HEK293 (cell line): ENCODE measurements at regions not wholly inside any gene's neighbourhood (a gene's known extent, or its start where the extent isn't known, plus 50 kb on each side); places are given as distances from the start of the nearest gene placed in this dataset.

Source experiments
- BCL11A ChIP-seq: fragments of 450-650 bp; formaldehyde crosslinking; IDR thresholded peaks from 2 replicates; pipeline ENCODE4 v1.5.1; 2016; ENCODE audit warnings: low read depth, missing biosample characterization, missing genetic modification characterization
- MYNN ChIP-seq: fragments of 450-650 bp; formaldehyde crosslinking; IDR thresholded peaks from 2 replicates; pipeline ENCODE4 v1.5.1; 2016; ENCODE audit warnings: missing biosample characterization, missing genetic modification characterization, borderline replicate concordance
- PRDM1 ChIP-seq: fragments of 450-650 bp; formaldehyde crosslinking; IDR thresholded peaks from 2 replicates; pipeline ENCODE4; 2016; ENCODE audit warnings: missing biosample characterization, missing genetic modification characterization
- SETDB1 ChIP-seq: IDR thresholded peaks from one replicate; pipeline ENCODE4 v1.6.1; 2017; ENCODE audit warnings: mild to moderate bottlenecking, low read length, moderate library complexity, mixed read lengths; ENCODE audit not compliant: insufficient read length
- ZNF350 ChIP-seq: fragments of 450-650 bp; formaldehyde crosslinking; IDR thresholded peaks from 2 replicates; pipeline ENCODE4 v1.5.0; 2017; ENCODE audit warnings: missing biosample characterization, mild to moderate bottlenecking, missing genetic modification characterization
- TF ChIP-seq, protein P1 (sequence below): fragments of 450-650 bp; formaldehyde crosslinking; IDR thresholded peaks from 2 replicates; pipeline ENCODE4 v1.5.1; 2016; ENCODE audit warnings: missing biosample characterization, missing genetic modification characterization

DNA sequence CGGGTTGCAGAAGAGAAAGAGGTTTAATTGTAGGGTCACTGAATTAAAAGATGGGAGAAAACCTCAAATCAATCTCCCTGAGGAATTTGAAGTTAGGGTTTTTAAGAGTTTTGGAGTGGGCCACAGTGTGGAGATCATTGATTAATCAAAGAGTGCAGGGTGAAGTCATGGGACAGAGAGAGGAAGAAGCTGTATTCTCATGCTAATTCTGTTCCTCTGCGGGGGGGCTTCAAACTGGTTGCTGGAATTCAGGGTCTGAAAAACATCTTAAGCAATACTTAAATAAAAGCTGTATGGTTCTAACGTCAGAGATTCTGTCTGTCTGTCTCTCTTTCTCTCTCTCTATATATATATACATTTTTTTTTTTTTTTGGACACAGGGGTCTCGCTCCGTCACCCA is 169.8 kb upstream of the SPATS2L start:
- TF ChIP-seq ZNF350 (tag by site-specific recombination) (no peak), PRDM1 (tag by site-specific recombination) (no peak), BCL11A (tag by site-specific recombination) (no peak), SETDB1 (no peak), MYNN (no peak)
- TF ChIP-seq, protein P1, sequence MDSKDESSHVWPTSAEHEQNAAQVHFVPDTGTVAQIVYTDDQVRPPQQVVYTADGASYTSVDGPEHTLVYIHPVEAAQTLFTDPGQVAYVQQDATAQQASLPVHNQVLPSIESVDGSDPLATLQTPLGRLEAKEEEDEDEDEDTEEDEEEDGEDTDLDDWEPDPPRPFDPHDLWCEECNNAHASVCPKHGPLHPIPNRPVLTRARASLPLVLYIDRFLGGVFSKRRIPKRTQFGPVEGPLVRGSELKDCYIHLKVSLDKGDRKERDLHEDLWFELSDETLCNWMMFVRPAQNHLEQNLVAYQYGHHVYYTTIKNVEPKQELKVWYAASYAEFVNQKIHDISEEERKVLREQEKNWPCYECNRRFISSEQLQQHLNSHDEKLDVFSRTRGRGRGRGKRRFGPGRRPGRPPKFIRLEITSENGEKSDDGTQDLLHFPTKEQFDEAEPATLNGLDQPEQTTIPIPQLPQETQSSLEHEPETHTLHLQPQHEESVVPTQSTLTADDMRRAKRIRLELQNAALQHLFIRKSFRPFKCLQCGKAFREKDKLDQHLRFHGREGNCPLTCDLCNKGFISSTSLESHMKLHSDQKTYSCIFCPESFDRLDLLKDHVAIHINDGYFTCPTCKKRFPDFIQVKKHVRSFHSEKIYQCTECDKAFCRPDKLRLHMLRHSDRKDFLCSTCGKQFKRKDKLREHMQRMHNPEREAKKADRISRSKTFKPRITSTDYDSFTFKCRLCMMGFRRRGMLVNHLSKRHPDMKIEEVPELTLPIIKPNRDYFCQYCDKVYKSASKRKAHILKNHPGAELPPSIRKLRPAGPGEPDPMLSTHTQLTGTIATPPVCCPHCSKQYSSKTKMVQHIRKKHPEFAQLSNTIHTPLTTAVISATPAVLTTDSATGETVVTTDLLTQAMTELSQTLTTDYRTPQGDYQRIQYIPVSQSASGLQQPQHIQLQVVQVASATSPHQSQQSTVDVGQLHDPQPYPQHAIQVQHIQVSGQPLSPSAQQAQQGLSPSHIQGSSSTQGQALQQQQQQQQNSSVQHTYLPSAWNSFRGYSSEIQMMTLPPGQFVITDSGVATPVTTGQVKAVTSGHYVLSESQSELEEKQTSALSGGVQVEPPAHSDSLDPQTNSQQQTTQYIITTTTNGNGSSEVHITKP, result no peak
